HFFc6 (cell line): ENCODE measurements at regions not wholly inside any gene's neighbourhood (a gene's known extent, or its start where the extent isn't known, plus 50 kb on each side); places are given as distances from the start of the nearest gene placed in this dataset.

Experiments
- DNase-seq: peaks from one replicate; pipeline ENCODE4 v3.0.0-alpha.2; 2018
- H3K27ac Mint-ChIP-seq: 2 replicates; pipeline ENCODE4 v1.8.0; 2020; ENCODE audit warnings: mild to moderate bottlenecking, mixed read lengths
- H3K27me3 Mint-ChIP-seq: 2 replicates; pipeline ENCODE4 v1.8.0; 2021; ENCODE audit warnings: mild to moderate bottlenecking, moderate library complexity, mixed read lengths; ENCODE audit not compliant: insufficient read depth
- H3K36me3 Mint-ChIP-seq: 2 replicates; pipeline ENCODE4 v1.8.0; 2021; ENCODE audit warnings: low read depth, mixed read lengths
- H3K4me1 Mint-ChIP-seq: 2 replicates; pipeline ENCODE4 v1.8.0; 2020; ENCODE audit warnings: low read depth, mixed read lengths
- H3K4me3 Mint-ChIP-seq: 2 replicates; pipeline ENCODE4 v1.8.0; 2020; ENCODE audit warnings: mild to moderate bottlenecking, moderate library complexity, mixed read lengths
- H3K9me3 Mint-ChIP-seq: 2 replicates; pipeline ENCODE4 v1.8.0; 2020; ENCODE audit warnings: mild to moderate bottlenecking, mixed read lengths
- TF ChIP-seq, protein P1 (sequence below): fragments of 200-600 bp; sonication (generic); IDR thresholded peaks from 2 replicates; pipeline ENCODE4 v1.5.0; 2021; ENCODE audit warnings: antibody characterized with exemption, mild to moderate bottlenecking

DNA sequence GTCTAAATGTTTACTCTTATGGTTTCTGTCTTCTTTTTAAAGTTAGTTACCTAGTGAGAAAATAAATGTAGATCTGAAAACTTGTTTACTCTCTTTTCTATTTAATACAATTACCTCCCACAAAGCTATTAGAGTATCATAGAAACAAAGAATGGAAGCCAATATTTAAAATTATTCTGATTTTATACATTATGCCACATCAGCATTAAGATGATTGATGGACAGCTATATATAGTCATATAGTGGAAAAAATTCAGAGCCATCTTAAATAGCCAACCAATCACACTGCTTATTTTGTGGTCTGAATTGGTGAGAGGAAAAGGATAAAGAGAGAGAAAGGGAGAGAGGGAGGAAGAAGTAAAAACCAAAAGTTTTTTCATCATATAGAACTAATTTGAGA is 1101.8 kb downstream of the PCDH19 start:
- TF ChIP-seq, protein P1, sequence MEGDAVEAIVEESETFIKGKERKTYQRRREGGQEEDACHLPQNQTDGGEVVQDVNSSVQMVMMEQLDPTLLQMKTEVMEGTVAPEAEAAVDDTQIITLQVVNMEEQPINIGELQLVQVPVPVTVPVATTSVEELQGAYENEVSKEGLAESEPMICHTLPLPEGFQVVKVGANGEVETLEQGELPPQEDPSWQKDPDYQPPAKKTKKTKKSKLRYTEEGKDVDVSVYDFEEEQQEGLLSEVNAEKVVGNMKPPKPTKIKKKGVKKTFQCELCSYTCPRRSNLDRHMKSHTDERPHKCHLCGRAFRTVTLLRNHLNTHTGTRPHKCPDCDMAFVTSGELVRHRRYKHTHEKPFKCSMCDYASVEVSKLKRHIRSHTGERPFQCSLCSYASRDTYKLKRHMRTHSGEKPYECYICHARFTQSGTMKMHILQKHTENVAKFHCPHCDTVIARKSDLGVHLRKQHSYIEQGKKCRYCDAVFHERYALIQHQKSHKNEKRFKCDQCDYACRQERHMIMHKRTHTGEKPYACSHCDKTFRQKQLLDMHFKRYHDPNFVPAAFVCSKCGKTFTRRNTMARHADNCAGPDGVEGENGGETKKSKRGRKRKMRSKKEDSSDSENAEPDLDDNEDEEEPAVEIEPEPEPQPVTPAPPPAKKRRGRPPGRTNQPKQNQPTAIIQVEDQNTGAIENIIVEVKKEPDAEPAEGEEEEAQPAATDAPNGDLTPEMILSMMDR = no peak

DNA sequence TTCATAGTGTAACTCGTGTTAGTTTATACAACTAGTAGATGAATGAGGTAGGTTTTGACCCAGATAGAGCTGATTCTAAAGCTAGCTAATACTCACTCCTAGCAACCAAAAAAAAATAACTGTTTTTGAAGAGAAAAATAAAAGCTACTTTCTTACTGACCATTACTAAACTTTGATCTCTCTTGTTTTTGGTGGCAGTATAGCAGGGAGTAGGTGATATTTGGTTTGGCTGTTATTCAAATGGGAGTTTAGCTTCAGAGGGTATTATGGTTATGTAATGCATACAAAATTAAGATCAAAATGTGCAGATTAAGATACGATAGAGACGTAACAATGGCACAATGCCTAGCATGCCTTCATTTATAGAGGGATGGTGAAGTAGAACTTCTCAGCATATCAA is 1104.5 kb downstream of the PCDH19 start:
- no peak overlapping the region for H3K4me3 Mint-ChIP-seq
- no peaks in the 10 kb centered on the region for H3K27me3 Mint-ChIP-seq
- H3K27ac Mint-ChIP-seq = no peak overlapping the region
- TF ChIP-seq, protein P1 = no peak
- H3K4me1 Mint-ChIP-seq = no peaks in the 10 kb centered on the region
- H3K9me3 Mint-ChIP-seq = no peaks in the 10 kb centered on the region
- H3K36me3 Mint-ChIP-seq = no peaks in the 10 kb centered on the region
- no peak for DNase-seq

More for the DNA sequence above, 1101.8 kb downstream of the PCDH19 start:
- H3K4me1 Mint-ChIP-seq = no peaks in the 10 kb centered on the region
- no peaks in the 10 kb centered on the region for H3K36me3 Mint-ChIP-seq
- H3K27ac Mint-ChIP-seq = no peak overlapping the region
- no peaks in the 10 kb centered on the region for H3K27me3 Mint-ChIP-seq
- no peaks in the 10 kb centered on the region for H3K9me3 Mint-ChIP-seq
- H3K4me3 Mint-ChIP-seq = no peak overlapping the region
- no peak for DNase-seq

DNA sequence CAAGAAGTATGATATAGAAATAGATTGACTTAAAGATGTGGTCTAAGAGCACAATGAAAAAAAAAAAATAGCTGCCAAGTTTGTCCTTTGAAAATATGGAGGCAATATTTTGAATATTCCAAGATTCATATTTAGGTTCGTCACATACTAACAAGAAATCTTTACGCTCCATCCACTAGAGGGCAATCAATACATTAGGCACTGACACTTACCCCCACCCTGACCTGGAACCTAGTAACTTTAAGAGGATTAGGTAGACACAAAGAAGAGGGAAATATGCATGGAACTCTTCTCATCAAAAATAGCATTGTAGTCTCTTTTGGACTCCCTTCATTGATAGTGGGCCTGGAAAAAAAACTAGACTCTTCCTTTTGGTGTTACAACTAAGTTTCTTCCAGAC is 1108.1 kb downstream of the PCDH19 start:
- Mint-ChIP-seq H3K4me3 (no peak overlapping the region), H3K27me3 (no peaks in the 10 kb centered on the region), H3K9me3 (no peaks in the 10 kb centered on the region), H3K27ac (no peak overlapping the region), H3K36me3 (no peaks in the 10 kb centered on the region), H3K4me1 (no peaks in the 10 kb centered on the region)
- DNase-seq = no peak
- TF ChIP-seq, protein P1 = 0 out of 2 replicates have a peak, but pooled peaks have one; percentile 15

DNA sequence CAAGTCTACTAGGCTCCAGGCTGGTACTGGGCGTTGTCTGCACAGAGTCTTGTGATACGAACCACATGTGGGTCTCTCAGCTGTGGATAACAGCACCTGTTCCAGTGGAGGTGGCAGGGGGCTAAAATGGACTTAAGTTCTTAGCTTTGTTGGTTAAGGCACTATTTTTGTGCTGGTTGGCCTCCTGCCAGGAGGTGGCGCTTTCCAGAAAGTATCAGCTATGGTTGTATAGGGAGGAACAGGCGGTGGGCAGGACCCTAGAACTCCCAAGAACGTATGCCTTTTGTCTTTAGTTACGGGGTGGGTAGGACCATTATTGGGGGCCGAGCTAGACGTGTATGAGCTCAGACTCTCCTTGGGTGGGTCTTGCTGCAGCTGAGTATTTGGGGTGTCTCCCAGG is 1138.4 kb downstream of the PCDH19 start:
- TF ChIP-seq, protein P1 = no peak
- no peak for DNase-seq
- Mint-ChIP-seq H3K4me1 (no peaks in the 10 kb centered on the region), H3K27ac (no peak overlapping the region), H3K4me3 (no peak overlapping the region), H3K9me3 (peaks cover 9% of the 10 kb centered on the region), H3K36me3 (no peaks in the 10 kb centered on the region), H3K27me3 (no peaks in the 10 kb centered on the region; the same call in 1 of the 2 replicates)

DNA sequence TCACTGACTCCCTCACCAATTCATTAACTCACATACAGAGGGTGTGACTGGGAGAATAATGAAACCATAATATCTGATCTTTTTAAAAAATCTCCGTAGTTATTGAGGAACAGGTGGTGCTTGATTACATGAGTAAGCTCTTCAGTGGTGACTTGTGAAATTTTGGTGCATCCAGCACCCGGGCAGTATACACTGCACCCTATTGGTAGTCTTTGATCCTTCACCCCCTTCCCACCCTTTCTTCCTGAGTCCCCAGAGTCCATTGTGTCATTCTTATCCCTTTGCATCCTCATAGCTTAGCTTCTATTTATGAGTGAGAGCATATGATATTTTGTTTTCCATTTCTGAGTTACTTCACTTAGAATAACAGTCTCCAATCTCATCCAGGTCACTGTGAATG is 1143.8 kb downstream of the PCDH19 start:
- Mint-ChIP-seq H3K9me3 (peaks cover 5% of the 10 kb centered on the region), H3K27me3 (no peaks in the 10 kb centered on the region), H3K27ac (no peak overlapping the region), H3K4me1 (no peaks in the 10 kb centered on the region), H3K36me3 (no peaks in the 10 kb centered on the region), H3K4me3 (no peak overlapping the region)
- DNase-seq = no peak
- TF ChIP-seq, protein P1 = no peak

DNA sequence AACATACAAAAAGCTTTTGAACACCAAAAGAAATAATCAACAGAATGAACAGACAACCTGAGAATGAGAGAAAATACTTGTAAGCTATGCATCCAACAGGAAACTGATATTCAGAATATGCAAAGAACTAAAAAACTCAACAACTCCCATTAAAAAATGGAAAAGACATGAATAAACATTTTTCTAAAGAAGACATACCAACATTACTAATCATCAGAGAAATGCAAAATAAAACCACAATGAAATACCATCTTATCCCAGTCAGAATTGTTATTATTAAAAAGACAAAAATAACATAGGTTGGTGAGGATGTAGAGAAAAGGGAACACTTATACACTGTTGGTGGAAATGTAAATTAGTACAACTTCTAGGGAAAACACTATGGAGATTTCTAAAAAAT is 1161.9 kb downstream of the PCDH19 start:
- Mint-ChIP-seq H3K27ac (no peak overlapping the region), H3K27me3 (no peaks in the 10 kb centered on the region), H3K4me3 (no peak overlapping the region), H3K36me3 (no peaks in the 10 kb centered on the region), H3K4me1 (no peaks in the 10 kb centered on the region), H3K9me3 (peaks cover 5% of the 10 kb centered on the region; the same call in 1 of the 2 replicates)
- TF ChIP-seq, protein P1 = no peak
- DNase-seq = no peak
